SK-N-SH treated with all-trans-retinoic acid at 6 μM for 48 hours (cell line): ENCODE measurements at regions not wholly inside any gene's neighbourhood (a gene's known extent, or its start where the extent isn't known, plus 50 kb on each side); places are given as distances from the start of the nearest gene placed in this dataset.

Experiments
- ATAC-seq: fragments of 200-7000 bp; cut with Tn5 transposase; 3 replicates; pipeline ENCODE4 v1.9.1; 2020; ENCODE audit warnings: mild to moderate bottlenecking, moderate library complexity
- ARNTL ChIP-seq: fragments of 450-650 bp; formaldehyde crosslinking; IDR thresholded peaks from 2 replicates; pipeline ENCODE4 v1.5.0; 2020; ENCODE audit warnings: low read depth, mild to moderate bottlenecking, moderate library complexity, borderline replicate concordance
- BACH2 ChIP-seq: fragments of 250-450 bp; sonication (Bioruptor Pico); IDR thresholded peaks from 2 replicates; pipeline ENCODE4 v1.9.0; 2021; ENCODE audit warnings: mild to moderate bottlenecking, borderline replicate concordance
- ESRRG ChIP-seq: fragments of 250-450 bp; sonication (Bioruptor Pico); IDR thresholded peaks from 2 replicates; pipeline ENCODE4 v1.6.1; 2021; ENCODE audit warnings: mild to moderate bottlenecking
- GLIS3 ChIP-seq: fragments of 250-450 bp; sonication (Bioruptor Pico); IDR thresholded peaks from 2 replicates; pipeline ENCODE4 v1.5.0; 2020; ENCODE audit warnings: mild to moderate bottlenecking, moderate library complexity
- ISL1 ChIP-seq: fragments of 250-450 bp; sonication (Bioruptor Pico); IDR thresholded peaks from 2 replicates; pipeline ENCODE4 v2.1.2; 2022; ENCODE audit warnings: mild to moderate bottlenecking, moderate library complexity
- OSR1 ChIP-seq: fragments of 250-450 bp; sonication (Bioruptor Pico); IDR thresholded peaks from 2 replicates; pipeline ENCODE4 v1.8.0; 2022; ENCODE audit warnings: moderate library complexity, mild to moderate bottlenecking, inconsistent platforms
- PATZ1 ChIP-seq: fragments of 250-450 bp; sonication (Bioruptor Pico); IDR thresholded peaks from 2 replicates; pipeline ENCODE4 v1.8.0; 2020; ENCODE audit warnings: mild to moderate bottlenecking, moderate library complexity, borderline replicate concordance
- POU6F1 ChIP-seq: fragments of 250-450 bp; sonication (Bioruptor Pico); IDR thresholded peaks from 2 replicates; pipeline ENCODE4 v1.8.0; 2021; ENCODE audit warnings: low read depth, mild to moderate bottlenecking, moderate library complexity, borderline replicate concordance
- PPARA ChIP-seq: fragments of 250-450 bp; sonication (Bioruptor Pico); IDR thresholded peaks from 2 replicates; pipeline ENCODE4 v1.5.0; 2020; ENCODE audit warnings: mild to moderate bottlenecking, borderline replicate concordance
- RARB ChIP-seq: fragments of 250-450 bp; sonication (Bioruptor Pico); IDR thresholded peaks from 2 replicates; pipeline ENCODE4 v1.8.0; 2021; ENCODE audit warnings: mild to moderate bottlenecking, moderate library complexity
- SNAI2 ChIP-seq: fragments of 250-450 bp; sonication (Bioruptor Pico); IDR thresholded peaks from 2 replicates; pipeline ENCODE4 v1.5.0; 2020; ENCODE audit warnings: mild to moderate bottlenecking, moderate library complexity
- TCF4 ChIP-seq: fragments of 250-450 bp; sonication (Bioruptor Pico); IDR thresholded peaks from 2 replicates; pipeline ENCODE4 v1.8.0; 2021; ENCODE audit warnings: mild to moderate bottlenecking, moderate library complexity, borderline replicate concordance
- TSHZ2 ChIP-seq: fragments of 250-450 bp; sonication (Bioruptor Pico); IDR thresholded peaks from 2 replicates; pipeline ENCODE4 v1.5.0; 2020; ENCODE audit warnings: mild to moderate bottlenecking, moderate library complexity
- ZFP3 ChIP-seq: fragments of 250-450 bp; sonication (Bioruptor Pico); IDR thresholded peaks from 2 replicates; pipeline ENCODE4 v1.5.0; 2020; ENCODE audit warnings: mild to moderate bottlenecking, moderate library complexity
- ZFP30 ChIP-seq: fragments of 450-650 bp; formaldehyde crosslinking; IDR thresholded peaks from 2 replicates; pipeline ENCODE4 v1.5.0; 2022; ENCODE audit warnings: mild to moderate bottlenecking, moderate library complexity
- ZNF565 ChIP-seq: fragments of 450-650 bp; formaldehyde crosslinking; conservative IDR thresholded peaks from 2 replicates; pipeline ENCODE4 v1.5.0; 2020; ENCODE audit warnings: low read depth, mild to moderate bottlenecking, moderate library complexity
- ZNF70 ChIP-seq: fragments of 450-650 bp; formaldehyde crosslinking; IDR thresholded peaks from 2 replicates; pipeline ENCODE4 v1.5.0; 2020; ENCODE audit warnings: mild to moderate bottlenecking, moderate library complexity
- ZNF8 ChIP-seq: fragments of 450-650 bp; formaldehyde crosslinking; IDR thresholded peaks from 2 replicates; pipeline ENCODE4 v1.5.0; 2020; ENCODE audit warnings: mild to moderate bottlenecking, moderate library complexity
- TF ChIP-seq, protein P1 (sequence below): fragments of 250-450 bp; sonication (Bioruptor Pico); IDR thresholded peaks from 2 replicates; pipeline ENCODE4 v1.5.1; 2020; ENCODE audit warnings: low read depth, mild to moderate bottlenecking, moderate library complexity
- TF ChIP-seq, protein P2 (sequence below): fragments of 250-450 bp; sonication (Bioruptor Pico); IDR thresholded peaks from 2 replicates; pipeline ENCODE4 v1.5.1; 2021; ENCODE audit warnings: mild to moderate bottlenecking, moderate library complexity

GRCh38 chr12:73906757-73907156 lies 630.9 kb upstream of the ATXN7L3B start:
- TF ChIP-seq TSHZ2 (CRISPR knock-in tag) = no peak
- no peak for TF ChIP-seq TCF4 (CRISPR knock-in tag)
- TF ChIP-seq ZNF70 (CRISPR knock-in tag) = no peak
- TF ChIP-seq RARB (CRISPR knock-in tag) = no peak
- TF ChIP-seq POU6F1 (CRISPR knock-in tag) = no peak
- no peak for TF ChIP-seq ISL1 (CRISPR knock-in tag)
- TF ChIP-seq, all 23 proteins: peak for 0
- no peak for ATAC-seq

DNA sequence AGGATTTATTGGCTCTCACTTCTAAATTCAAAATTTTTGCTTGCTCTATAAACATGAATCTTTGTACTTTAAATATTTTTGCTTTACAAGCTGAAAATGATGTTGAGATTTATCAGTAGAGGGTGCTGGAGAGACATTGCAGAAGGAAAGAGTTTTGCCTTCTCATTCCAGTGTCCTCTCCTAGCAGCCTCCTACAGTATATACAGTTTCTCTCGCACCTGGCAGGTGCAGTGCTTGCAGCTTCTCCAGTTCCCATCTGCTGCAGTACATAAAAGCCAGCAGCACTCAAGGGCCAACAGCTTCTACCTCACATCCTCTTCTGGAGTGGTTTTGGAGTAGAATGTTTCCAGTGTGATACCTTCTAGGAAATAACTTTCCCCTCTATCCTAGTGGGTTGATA lies 601.8 kb upstream of the ATXN7L3B start:
- no peak for TF ChIP-seq BACH2 (CRISPR knock-in tag)
- TF ChIP-seq ARNTL = no peak
- no peak for TF ChIP-seq RARB (CRISPR knock-in tag)
- no peak for TF ChIP-seq POU6F1 (CRISPR knock-in tag)
- no peak for TF ChIP-seq SNAI2 (CRISPR knock-in tag)
- no peak for TF ChIP-seq ESRRG (CRISPR knock-in tag)
- TF ChIP-seq, protein P1, sequence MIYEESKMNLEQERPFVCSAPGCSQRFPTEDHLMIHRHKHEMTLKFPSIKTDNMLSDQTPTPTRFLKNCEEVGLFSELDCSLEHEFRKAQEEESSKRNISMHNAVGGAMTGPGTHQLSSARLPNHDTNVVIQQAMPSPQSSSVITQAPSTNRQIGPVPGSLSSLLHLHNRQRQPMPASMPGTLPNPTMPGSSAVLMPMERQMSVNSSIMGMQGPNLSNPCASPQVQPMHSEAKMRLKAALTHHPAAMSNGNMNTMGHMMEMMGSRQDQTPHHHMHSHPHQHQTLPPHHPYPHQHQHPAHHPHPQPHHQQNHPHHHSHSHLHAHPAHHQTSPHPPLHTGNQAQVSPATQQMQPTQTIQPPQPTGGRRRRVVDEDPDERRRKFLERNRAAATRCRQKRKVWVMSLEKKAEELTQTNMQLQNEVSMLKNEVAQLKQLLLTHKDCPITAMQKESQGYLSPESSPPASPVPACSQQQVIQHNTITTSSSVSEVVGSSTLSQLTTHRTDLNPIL (CRISPR knock-in tag) = no peak
- TF ChIP-seq ZNF8 = no peak
- TF ChIP-seq ZNF565 = no peak
- TF ChIP-seq ZNF70 (CRISPR knock-in tag) = no peak
- no peak for ATAC-seq

DNA sequence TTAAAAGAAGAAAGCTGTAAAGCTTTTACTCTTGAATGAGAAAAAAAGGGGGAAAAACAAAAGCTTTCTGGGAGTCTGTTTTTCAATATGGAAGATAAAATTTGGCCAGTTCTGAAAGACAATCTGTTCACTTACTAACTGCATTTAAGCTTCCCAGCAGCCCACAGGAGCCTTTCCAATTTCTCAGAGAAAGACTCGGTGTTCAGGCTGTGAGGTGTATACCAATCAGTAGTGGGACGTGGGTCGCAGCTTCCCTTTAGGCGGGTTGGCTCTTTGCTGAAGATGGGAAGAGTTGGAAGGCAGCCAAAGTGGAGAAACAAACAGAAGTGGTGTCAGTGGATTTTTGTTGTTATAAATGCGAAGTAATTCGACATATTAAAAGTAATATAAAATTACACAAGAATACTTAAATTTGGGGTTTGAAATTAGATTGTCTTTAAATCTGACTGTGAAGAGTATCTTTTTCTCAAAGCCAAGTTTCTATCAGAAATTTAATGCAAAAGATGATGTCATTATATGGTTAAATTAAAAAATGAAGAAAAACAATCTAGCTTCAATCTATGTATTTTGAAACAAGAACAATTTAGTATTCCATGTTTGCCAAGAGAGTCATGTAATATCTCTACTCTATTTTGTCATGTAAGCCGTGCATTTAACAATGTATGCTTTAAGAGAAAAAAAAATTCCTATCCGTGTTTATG lies 590.2 kb upstream of the ATXN7L3B start:
- TF ChIP-seq BACH2 (CRISPR knock-in tag) = no peak
- no peak for TF ChIP-seq ISL1 (CRISPR knock-in tag)
- TF ChIP-seq ZFP30 (CRISPR knock-in tag) = no peak
- no peak for TF ChIP-seq ESRRG (CRISPR knock-in tag)
- no peak for TF ChIP-seq ZNF8
- TF ChIP-seq ZNF565 = no peak
- no peak for TF ChIP-seq TCF4 (CRISPR knock-in tag)
- TF ChIP-seq RARB (CRISPR knock-in tag) = no peak
- no peak for TF ChIP-seq POU6F1 (CRISPR knock-in tag)
- TF ChIP-seq OSR1 (CRISPR knock-in tag) = no peak
- no peak for TF ChIP-seq ZFP3 (CRISPR knock-in tag)
- no peak for TF ChIP-seq SNAI2 (CRISPR knock-in tag)
- TF ChIP-seq GLIS3 = no peak
- TF ChIP-seq, protein P2, sequence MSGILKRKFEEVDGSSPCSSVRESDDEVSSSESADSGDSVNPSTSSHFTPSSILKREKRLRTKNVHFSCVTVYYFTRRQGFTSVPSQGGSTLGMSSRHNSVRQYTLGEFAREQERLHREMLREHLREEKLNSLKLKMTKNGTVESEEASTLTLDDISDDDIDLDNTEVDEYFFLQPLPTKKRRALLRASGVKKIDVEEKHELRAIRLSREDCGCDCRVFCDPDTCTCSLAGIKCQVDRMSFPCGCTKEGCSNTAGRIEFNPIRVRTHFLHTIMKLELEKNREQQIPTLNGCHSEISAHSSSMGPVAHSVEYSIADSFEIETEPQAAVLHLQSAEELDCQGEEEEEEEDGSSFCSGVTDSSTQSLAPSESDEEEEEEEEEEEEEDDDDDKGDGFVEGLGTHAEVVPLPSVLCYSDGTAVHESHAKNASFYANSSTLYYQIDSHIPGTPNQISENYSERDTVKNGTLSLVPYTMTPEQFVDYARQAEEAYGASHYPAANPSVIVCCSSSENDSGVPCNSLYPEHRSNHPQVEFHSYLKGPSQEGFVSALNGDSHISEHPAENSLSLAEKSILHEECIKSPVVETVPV (CRISPR knock-in tag) = no peak
- TF ChIP-seq ZNF70 (CRISPR knock-in tag) = no peak
- no peak for TF ChIP-seq PPARA (CRISPR knock-in tag)
- no peak for TF ChIP-seq PATZ1 (CRISPR knock-in tag)
- ATAC-seq = no peak
